Ovary (tissue), 3 donors: ENCODE measurements at regions not wholly inside any gene's neighbourhood (a gene's known extent, or its start where the extent isn't known, plus 50 kb on each side); places are given as distances from the start of the nearest gene placed in this dataset.

Experiments used
- CTCF ChIP-seq, 3 donors: fragments of 450-650 bp in 2 of 3; fragments of 200-600 bp in 1 of 3; IDR thresholded peaks; one replicate each; pipeline versions ENCODE4 v1.5.1 to v1.8.0; 2016 to 2022; ENCODE audit warnings: antibody characterized with exemption in 3 of 3, mild to moderate bottlenecking in 1 of 3
- EP300 ChIP-seq: sonication (generic); formaldehyde crosslinking; IDR thresholded peaks from one replicate; pipeline ENCODE4 v1.6.1; 2017; ENCODE audit warnings: antibody characterized with exemption
- POLR2A ChIP-seq: fragments of 450-650 bp; IDR thresholded peaks from one replicate; pipeline ENCODE4 v1.6.1; 2017; ENCODE audit warnings: antibody characterized with exemption, mild to moderate bottlenecking, moderate library complexity
- donor health status: DM: no; HTN: no; CAD: no.

GRCh38 chr5:152007653-152008335 is 83.1 kb upstream of the GLRA1 start:
- no peak for TF ChIP-seq POLR2A
- no peak for TF ChIP-seq EP300
- no peak for TF ChIP-seq CTCF (IDR thresholded peaks at IDR 0.05)
